ENCODE measurements at regions not wholly inside any gene's neighbourhood (a gene's known extent, or its start where the extent isn't known, plus 50 kb on each side); places are given as distances from the start of the nearest gene placed in this dataset.
"Not testable (repeated sequence)": the region's sequence is repeated elsewhere in the genome, so short reads cannot be mapped to it uniquely, and the experiment has no call there.

DNA sequence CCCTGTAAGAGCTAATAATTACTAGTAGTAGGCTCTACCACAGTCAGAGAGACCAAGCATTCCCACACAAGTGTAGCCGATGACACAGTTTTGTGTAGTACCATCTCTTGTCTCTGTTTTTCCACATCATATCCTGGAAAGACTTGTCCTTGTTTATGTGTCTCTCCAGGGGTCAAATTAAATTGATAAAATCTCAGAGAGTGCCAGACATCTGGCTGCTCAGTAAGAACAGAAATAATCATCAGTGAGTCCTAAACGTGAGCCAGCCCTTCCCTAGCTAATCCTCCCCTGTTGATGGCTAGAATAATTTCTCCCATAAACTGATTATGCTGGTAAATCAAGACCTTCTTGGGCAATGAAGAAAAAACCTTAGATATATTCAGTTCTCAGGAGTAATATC is 111.4 kb upstream of the GRAMD1B start:
- no peak for DNase-seq (ENCODE audit: low read depth, low spot score)
- TF ChIP-seq EZH2 (IDR thresholded peaks at IDR 0.05) (no peak), POLR2AphosphoS5 (IDR thresholded peaks at IDR 0.05; ENCODE audit: borderline replicate concordance, low read depth, low read length) (no peak), FOXP2 (optimal IDR thresholded peaks at IDR 0.05; ENCODE audit: control extremely low read depth, extremely low read length, insufficient read depth) (no peak)

DNA sequence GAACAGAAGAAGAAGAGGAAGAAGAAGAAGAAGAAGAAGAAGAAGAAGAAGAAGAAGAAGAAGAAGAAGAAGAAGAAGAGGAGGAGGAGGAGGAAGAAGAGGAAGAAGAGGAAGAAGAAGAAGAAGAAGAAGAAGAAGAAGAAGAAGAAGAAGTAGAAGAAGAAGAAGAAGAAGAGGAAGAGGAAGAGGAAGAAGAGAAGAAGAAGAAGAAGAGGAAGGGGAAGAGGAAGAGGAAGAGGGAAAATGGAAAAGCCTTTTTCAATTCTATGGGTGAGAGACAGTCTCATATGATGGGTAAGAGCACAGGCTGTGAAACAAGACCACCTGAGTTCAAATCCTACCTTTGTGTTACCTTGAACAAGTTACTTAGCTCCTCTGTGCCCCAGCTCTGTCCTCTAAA is 111.9 kb upstream of the GRAMD1B start:
- DNase-seq (ENCODE audit: low read depth, low spot score): not testable (repeated sequence)

More for the DNA sequence above, 111.4 kb upstream of the GRAMD1B start:
- Histone ChIP-seq H3K9ac (ENCODE audit: insufficient read length) (no peak overlapping the region), H3K4me3 (no peak overlapping the region), H3K9me3 (ENCODE audit: low read depth, low read length) (no peaks in the 10 kb centered on the region), H3K36me3 (ENCODE audit: insufficient read depth, low read length) (no peaks in the 10 kb centered on the region), H3K27ac (no peak overlapping the region)

DNA sequence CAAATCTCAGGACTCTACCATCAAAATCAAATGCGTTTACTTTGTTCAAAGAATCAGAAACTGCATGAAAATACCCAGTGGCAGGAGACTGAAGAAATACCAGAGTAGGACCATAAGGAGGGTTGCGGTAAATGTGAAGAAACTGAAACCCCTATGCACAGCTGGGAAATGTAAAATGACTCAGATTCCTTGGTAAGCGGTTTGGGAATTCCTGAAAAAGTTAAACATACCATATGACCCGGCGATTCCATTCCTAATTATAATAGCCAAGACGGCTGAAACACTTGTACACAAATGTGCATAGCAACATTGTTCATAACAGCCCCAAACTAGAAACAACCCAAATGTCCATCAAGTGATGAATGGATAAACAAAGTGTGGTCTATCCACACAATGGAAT is 114.1 kb upstream of the GRAMD1B start:
- no peak for TF ChIP-seq FOXP2 (optimal IDR thresholded peaks at IDR 0.05; ENCODE audit: control extremely low read depth, extremely low read length, insufficient read depth)
- no peak for TF ChIP-seq EZH2 (IDR thresholded peaks at IDR 0.05)
- no peak for TF ChIP-seq POLR2AphosphoS5 (IDR thresholded peaks at IDR 0.05; ENCODE audit: borderline replicate concordance, low read depth, low read length)

More for the DNA sequence above, 111.9 kb upstream of the GRAMD1B start:
- H3K4me3 ChIP-seq; H3K36me3 ChIP-seq (ENCODE audit: insufficient read depth, low read length); H3K27ac ChIP-seq; H3K9ac ChIP-seq (ENCODE audit: insufficient read length); H3K9me3 ChIP-seq (ENCODE audit: low read depth, low read length): not testable (repeated sequence)

DNA sequence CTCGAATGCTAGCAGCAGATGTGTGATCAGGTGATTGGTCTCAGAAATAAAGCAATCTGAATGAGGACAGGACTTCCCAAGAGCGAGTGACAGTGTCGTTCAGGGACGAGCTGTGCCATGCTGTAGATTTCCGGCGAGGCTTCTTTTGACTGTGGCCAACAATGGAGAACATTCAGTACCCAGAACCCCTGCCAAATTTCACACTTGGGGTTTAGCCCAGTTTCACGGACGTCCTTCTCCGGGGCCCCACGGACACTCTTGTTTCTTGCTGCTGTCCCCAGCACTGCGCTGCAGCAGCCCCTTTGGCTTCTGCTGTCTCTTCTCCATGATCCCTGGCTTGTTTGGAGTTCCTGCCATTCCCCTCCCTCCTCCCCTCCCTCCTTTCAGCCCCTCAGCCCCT is 115.1 kb upstream of the GRAMD1B start:
- H3K9me3 ChIP-seq (ENCODE audit: low read depth, low read length): no peaks in the 10 kb centered on the region
- no peak for DNase-seq (ENCODE audit: low read depth, low spot score)
- no peak for TF ChIP-seq POLR2AphosphoS5 (IDR thresholded peaks at IDR 0.05; ENCODE audit: borderline replicate concordance, low read depth, low read length)
- no peak for TF ChIP-seq EZH2 (IDR thresholded peaks at IDR 0.05)
- no peak overlapping the region for H3K9ac ChIP-seq (ENCODE audit: insufficient read length)
- H3K36me3 ChIP-seq (ENCODE audit: insufficient read depth, low read length): no peaks in the 10 kb centered on the region
- no peak overlapping the region for H3K27ac ChIP-seq
- no peak overlapping the region for H3K4me3 ChIP-seq

More for the DNA sequence above, 114.1 kb upstream of the GRAMD1B start:
- no peak for DNase-seq (ENCODE audit: low read depth, low spot score)
- Histone ChIP-seq H3K36me3 (ENCODE audit: insufficient read depth, low read length) (no peaks in the 10 kb centered on the region), H3K27ac (no peak overlapping the region), H3K4me3 (no peak overlapping the region), H3K9ac (ENCODE audit: insufficient read length) (no peak overlapping the region), H3K9me3 (ENCODE audit: low read depth, low read length) (no peaks in the 10 kb centered on the region)

DNA sequence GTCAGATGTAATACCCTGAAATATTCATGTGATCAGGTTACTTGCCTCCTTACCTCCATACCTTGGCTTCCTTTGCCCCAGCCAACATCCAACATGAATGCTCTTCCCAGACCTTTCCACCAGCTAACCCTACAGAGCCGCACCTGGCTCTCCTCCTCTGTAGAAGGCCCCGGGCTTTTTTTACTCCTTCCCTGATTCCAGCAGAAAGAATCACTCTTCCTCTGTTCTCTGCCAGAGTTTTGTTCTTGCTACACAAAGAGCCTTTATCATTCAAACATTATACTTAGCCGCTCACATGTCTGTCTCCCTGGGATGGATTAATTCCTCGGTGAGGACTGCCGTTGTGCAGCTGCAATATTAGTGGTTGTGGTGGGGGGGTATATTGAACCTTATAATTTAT is 116.8 kb upstream of the GRAMD1B start:
- DNase-seq (ENCODE audit: low read depth, low spot score): no peak

DNA sequence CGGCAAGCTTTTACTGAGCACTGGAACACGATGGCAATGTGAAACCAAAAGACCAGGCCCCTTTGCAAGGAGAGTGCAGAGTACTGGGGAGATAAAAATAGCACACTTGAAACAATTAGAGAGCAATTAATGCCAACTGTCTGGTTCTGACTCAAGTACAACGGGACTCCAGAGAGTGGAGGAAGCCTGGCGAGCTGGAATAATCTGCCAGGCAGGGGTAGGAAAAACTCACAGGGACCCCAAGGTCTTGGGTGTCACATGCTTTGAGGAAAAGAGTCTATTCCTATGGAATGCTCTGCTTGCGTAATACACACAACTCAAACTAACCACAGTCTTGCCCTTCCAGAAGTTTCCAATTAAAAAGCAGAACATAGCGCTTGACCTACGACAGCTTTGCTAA is 113.0 kb upstream of the CLMP start:
- Histone ChIP-seq H3K36me3 (ENCODE audit: insufficient read depth, low read length) (no peaks in the 10 kb centered on the region), H3K9ac (ENCODE audit: insufficient read length) (no peak overlapping the region), H3K4me3 (peak overlapping the region; percentile 49; the same call in 1 of the 2 replicates), H3K27ac (peak overlapping the region; percentile 63; the same call in 1 of the 2 replicates), H3K9me3 (ENCODE audit: low read depth, low read length) (no peaks in the 10 kb centered on the region)
- no peak for DNase-seq (ENCODE audit: low read depth, low spot score)
- TF ChIP-seq POLR2AphosphoS5 (IDR thresholded peaks at IDR 0.05; ENCODE audit: borderline replicate concordance, low read depth, low read length) (no peak), EZH2 (IDR thresholded peaks at IDR 0.05) (no peak), FOXP2 (optimal IDR thresholded peaks at IDR 0.05; ENCODE audit: control extremely low read depth, extremely low read length, insufficient read depth) (no peak)

More for the DNA sequence above, 116.8 kb upstream of the GRAMD1B start:
- no peak overlapping the region for H3K27ac ChIP-seq
- no peak overlapping the region for H3K4me3 ChIP-seq
- TF ChIP-seq POLR2AphosphoS5 (IDR thresholded peaks at IDR 0.05; ENCODE audit: borderline replicate concordance, low read depth, low read length) (no peak), FOXP2 (optimal IDR thresholded peaks at IDR 0.05; ENCODE audit: control extremely low read depth, extremely low read length, insufficient read depth) (no peak), EZH2 (IDR thresholded peaks at IDR 0.05) (no peak)
- no peak overlapping the region for H3K9ac ChIP-seq (ENCODE audit: insufficient read length)
- no peaks in the 10 kb centered on the region for H3K36me3 ChIP-seq (ENCODE audit: insufficient read depth, low read length)
- no peaks in the 10 kb centered on the region for H3K9me3 ChIP-seq (ENCODE audit: low read depth, low read length)

DNA sequence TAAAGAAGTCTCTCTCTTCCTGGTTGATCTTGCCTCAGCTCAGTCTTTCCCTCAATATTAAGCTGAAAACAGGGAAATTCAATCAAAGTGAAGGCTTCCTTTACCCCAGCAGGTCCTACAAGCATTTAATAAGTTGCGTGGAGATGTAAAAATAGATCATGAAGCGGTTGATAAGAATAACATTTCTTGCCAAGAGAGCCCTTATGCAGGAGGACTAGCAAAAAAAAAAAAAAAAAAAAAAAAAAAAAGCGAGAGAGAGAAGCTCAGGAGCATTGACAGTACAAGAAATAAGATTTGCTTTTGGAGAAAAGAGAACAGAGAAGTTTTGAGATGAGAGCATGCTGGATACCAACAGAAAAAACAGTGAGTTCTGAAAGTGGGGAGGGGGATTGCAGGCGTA is 112.2 kb upstream of the CLMP start:
- Histone ChIP-seq H3K4me3 (peak overlapping the region; percentile 49; the same call in 1 of the 2 replicates), H3K27ac (peak overlapping the region; percentile 63; the same call in 1 of the 2 replicates), H3K9ac (ENCODE audit: insufficient read length) (no peak overlapping the region), H3K36me3 (ENCODE audit: insufficient read depth, low read length) (no peaks in the 10 kb centered on the region), H3K9me3 (ENCODE audit: low read depth, low read length) (no peaks in the 10 kb centered on the region)
- TF ChIP-seq FOXP2 (optimal IDR thresholded peaks at IDR 0.05; ENCODE audit: control extremely low read depth, extremely low read length, insufficient read depth) (no peak), EZH2 (IDR thresholded peaks at IDR 0.05) (no peak), POLR2AphosphoS5 (IDR thresholded peaks at IDR 0.05; ENCODE audit: borderline replicate concordance, low read depth, low read length) (no peak)
- DNase-seq (ENCODE audit: low read depth, low spot score): no peak

DNA sequence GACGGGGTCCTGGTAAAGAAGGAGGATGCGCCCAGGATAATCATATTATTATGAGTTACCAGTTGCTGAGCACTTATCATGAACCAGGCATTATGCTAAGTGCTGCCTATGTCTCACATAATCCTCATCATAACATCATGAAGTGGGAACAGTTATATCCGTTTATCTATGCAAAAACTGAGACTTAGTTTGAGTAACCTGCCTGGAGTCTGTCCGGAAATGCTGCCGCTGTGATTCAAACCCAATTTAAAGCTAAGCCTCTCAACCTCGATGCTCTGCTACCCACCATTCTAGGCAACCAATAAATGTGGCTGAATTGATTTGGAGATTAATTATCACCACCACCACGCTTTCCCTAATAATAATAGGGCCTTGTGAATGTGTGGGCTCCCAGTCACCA is 111.5 kb upstream of the CLMP start:
- Histone ChIP-seq H3K9me3 (ENCODE audit: low read depth, low read length) (no peaks in the 10 kb centered on the region), H3K4me3 (no peak overlapping the region), H3K27ac (no peak overlapping the region), H3K36me3 (ENCODE audit: insufficient read depth, low read length) (no peaks in the 10 kb centered on the region), H3K9ac (ENCODE audit: insufficient read length) (no peak overlapping the region)
- TF ChIP-seq POLR2AphosphoS5 (IDR thresholded peaks at IDR 0.05; ENCODE audit: borderline replicate concordance, low read depth, low read length): no peak
- no peak for TF ChIP-seq EZH2 (IDR thresholded peaks at IDR 0.05)
- TF ChIP-seq FOXP2 (optimal IDR thresholded peaks at IDR 0.05; ENCODE audit: control extremely low read depth, extremely low read length, insufficient read depth): no peak
- no peak for DNase-seq (ENCODE audit: low read depth, low spot score)

DNA sequence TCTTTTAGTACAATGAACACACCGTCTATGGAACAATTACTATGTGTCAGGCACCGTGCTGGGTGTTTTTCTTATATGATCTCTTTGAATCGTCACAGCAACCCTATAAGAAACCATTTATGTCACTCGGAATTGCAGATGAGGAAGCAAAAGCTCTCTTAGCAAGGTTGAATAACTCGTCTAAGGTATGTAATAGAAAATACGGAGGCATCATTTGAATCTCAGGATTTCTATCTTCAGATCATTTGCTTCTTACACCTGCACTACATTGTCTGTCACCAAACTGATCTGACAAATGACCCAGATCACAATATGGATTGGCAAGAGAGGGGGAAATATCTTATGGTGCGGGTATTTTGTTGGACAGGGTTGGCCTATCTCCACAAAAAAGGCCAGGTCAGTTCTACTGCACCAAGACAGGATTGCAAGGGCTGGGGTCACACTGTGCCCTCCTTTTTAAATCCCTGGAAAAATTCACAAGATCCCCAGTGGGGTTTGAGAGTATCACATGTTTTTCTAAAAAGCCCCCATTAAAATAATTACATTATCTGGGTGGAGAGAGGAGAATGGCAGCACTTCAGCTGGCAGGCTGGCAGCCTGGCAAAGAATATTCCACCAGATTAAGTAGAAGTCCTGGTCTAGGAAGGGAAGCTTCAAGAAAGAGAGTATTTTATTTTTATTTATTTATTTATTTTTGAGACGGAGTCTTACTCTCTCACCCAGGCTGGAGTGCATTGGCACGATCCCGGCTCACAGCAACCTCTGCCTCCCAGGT is 110.7 kb upstream of the CLMP start:
- H3K9me3 ChIP-seq (ENCODE audit: low read depth, low read length): no peaks in the 10 kb centered on the region
- no peak overlapping the region for H3K9ac ChIP-seq (ENCODE audit: insufficient read length)
- no peak for DNase-seq (ENCODE audit: low read depth, low spot score)
- no peak overlapping the region for H3K27ac ChIP-seq
- no peaks in the 10 kb centered on the region for H3K36me3 ChIP-seq (ENCODE audit: insufficient read depth, low read length)
- peak overlapping the region; percentile 11; the same call in 1 of the 2 replicates for H3K4me3 ChIP-seq
- TF ChIP-seq FOXP2 (optimal IDR thresholded peaks at IDR 0.05; ENCODE audit: control extremely low read depth, extremely low read length, insufficient read depth): no peak
- no peak for TF ChIP-seq EZH2 (IDR thresholded peaks at IDR 0.05)
- no peak for TF ChIP-seq POLR2AphosphoS5 (IDR thresholded peaks at IDR 0.05; ENCODE audit: borderline replicate concordance, low read depth, low read length)

All from SK-N-MC (cell line).